HS-5 (cell line): ENCODE measurements at regions not wholly inside any gene's neighbourhood (a gene's known extent, or its start where the extent isn't known, plus 50 kb on each side); places are given as distances from the start of the nearest gene placed in this dataset.
"Not testable (repeated sequence)": the region's sequence is repeated elsewhere in the genome, so short reads cannot be mapped to it uniquely, and the experiment has no call there.

ENCODE experiments used
- DNase-seq: peaks from one replicate; pipeline ENCODE4 v3.0.0-alpha.2; 2012; ENCODE audit warnings: low read depth

GRCh38 chr15:81723113-81723651 lies 322.6 kb downstream of the MEX3B start:
- no peak for DNase-seq

GRCh38 chr15:81716468-81716867 lies 329.4 kb downstream of the MEX3B start:
- not testable (repeated sequence) for DNase-seq

- DNase-seq: no peak
Observed at GRCh38 chr15:81710328-81710727, 335.5 kb downstream of the MEX3B start.

- DNase-seq: not testable (repeated sequence)
Observed at GRCh38 chr15:81706816-81707346, 332.9 kb upstream of the TMC3 start.

GRCh38 chr15:81705727-81706126 lies 331.7 kb upstream of the TMC3 start:
- peak; percentile 1 for DNase-seq

GRCh38 chr15:81686021-81686420 lies 312.0 kb upstream of the TMC3 start:
- no peak for DNase-seq

- no peak for DNase-seq
Observed at GRCh38 chr15:81685237-81685636, 311.2 kb upstream of the TMC3 start.

GRCh38 chr15:81680829-81681228 lies 306.8 kb upstream of the TMC3 start:
- no peak for DNase-seq

- DNase-seq: no peak
Observed at GRCh38 chr15:81666839-81667238, 292.8 kb upstream of the TMC3 start.

GRCh38 chr15:81660976-81661375 lies 287.0 kb upstream of the TMC3 start:
- no peak for DNase-seq

GRCh38 chr15:81653259-81653658 lies 279.2 kb upstream of the TMC3 start:
- no peak for DNase-seq

GRCh38 chr15:81645470-81645869 lies 271.5 kb upstream of the TMC3 start:
- DNase-seq: no peak

GRCh38 chr15:81643771-81644170 lies 269.8 kb upstream of the TMC3 start:
- no peak for DNase-seq

GRCh38 chr15:81642451-81642990 lies 268.5 kb upstream of the TMC3 start:
- no peak for DNase-seq

GRCh38 chr15:81636064-81636463 lies 262.1 kb upstream of the TMC3 start:
- not testable (repeated sequence) for DNase-seq

- no peak for DNase-seq
Observed at GRCh38 chr15:81633889-81634288, 259.9 kb upstream of the TMC3 start.

GRCh38 chr15:81625896-81626295 lies 251.9 kb upstream of the TMC3 start:
- DNase-seq: no peak

- no peak for DNase-seq
Observed at GRCh38 chr15:81619002-81619401, 245.0 kb upstream of the TMC3 start.

- DNase-seq: no peak
Observed at GRCh38 chr15:81612631-81613030, 238.6 kb upstream of the TMC3 start.

GRCh38 chr15:81611679-81612078 lies 237.7 kb upstream of the TMC3 start:
- no peak for DNase-seq

GRCh38 chr15:81608309-81608829 lies 234.4 kb upstream of the TMC3 start:
- no peak for DNase-seq

- DNase-seq: no peak
Observed at GRCh38 chr15:81604713-81605112, 230.7 kb upstream of the TMC3 start.

- DNase-seq: no peak
Observed at GRCh38 chr15:81596159-81596865, 222.3 kb upstream of the TMC3 start.
